ENCODE measurements at regions not wholly inside any gene's neighbourhood (a gene's known extent, or its start where the extent isn't known, plus 50 kb on each side); places are given as distances from the start of the nearest gene placed in this dataset.
"Not testable (repeated sequence)": the region's sequence is repeated elsewhere in the genome, so short reads cannot be mapped to it uniquely, and the experiment has no call there.

DNA sequence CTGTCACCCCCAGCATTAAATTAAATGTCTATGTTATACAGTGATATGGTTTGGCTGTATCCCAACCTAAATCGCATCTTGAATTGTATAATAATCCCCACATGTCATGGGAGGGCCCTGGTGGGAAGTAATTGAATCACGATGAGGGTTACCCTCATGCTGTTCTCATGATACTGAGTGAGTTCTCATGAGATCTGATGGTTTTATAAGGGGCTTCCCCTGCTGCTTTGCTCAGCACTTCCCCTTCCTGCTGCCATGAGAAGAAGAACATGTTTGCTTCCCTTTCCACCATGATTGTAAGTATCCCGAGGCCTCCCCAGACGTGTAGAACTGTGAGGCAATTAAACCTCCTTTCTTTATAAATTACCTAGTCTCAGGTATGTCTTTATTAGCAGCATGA is 445.7 kb downstream of the MRPL39 start:
- TF ChIP-seq POLR2A (IDR thresholded peaks at IDR 0.05) (no peak), POLR2AphosphoS5 (IDR thresholded peaks at IDR 0.05) (no peak), EP300 (IDR thresholded peaks at IDR 0.05) (no peak)
- TF ChIP-seq, protein P1, sequence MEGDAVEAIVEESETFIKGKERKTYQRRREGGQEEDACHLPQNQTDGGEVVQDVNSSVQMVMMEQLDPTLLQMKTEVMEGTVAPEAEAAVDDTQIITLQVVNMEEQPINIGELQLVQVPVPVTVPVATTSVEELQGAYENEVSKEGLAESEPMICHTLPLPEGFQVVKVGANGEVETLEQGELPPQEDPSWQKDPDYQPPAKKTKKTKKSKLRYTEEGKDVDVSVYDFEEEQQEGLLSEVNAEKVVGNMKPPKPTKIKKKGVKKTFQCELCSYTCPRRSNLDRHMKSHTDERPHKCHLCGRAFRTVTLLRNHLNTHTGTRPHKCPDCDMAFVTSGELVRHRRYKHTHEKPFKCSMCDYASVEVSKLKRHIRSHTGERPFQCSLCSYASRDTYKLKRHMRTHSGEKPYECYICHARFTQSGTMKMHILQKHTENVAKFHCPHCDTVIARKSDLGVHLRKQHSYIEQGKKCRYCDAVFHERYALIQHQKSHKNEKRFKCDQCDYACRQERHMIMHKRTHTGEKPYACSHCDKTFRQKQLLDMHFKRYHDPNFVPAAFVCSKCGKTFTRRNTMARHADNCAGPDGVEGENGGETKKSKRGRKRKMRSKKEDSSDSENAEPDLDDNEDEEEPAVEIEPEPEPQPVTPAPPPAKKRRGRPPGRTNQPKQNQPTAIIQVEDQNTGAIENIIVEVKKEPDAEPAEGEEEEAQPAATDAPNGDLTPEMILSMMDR (IDR thresholded peaks at IDR 0.05), result no peak
- WGBS, 2 donors, result 75 to 77% methylated on average over 4 of the region's 4 CpGs
- H3K4me1 ChIP-seq, result no peaks in the 10 kb centered on the region
- no peaks in the 10 kb centered on the region for H3K36me3 ChIP-seq
- H3K4me3 ChIP-seq, result no peak overlapping the region
- no peak for ATAC-seq (ENCODE audit: low FRiP score in 2 of 2)
- DNase-seq, result no peak
- H3K27ac ChIP-seq, result no peak overlapping the region
- H3K27me3 ChIP-seq, result no peaks in the 10 kb centered on the region
- no peaks in the 10 kb centered on the region for H3K9me3 ChIP-seq

DNA sequence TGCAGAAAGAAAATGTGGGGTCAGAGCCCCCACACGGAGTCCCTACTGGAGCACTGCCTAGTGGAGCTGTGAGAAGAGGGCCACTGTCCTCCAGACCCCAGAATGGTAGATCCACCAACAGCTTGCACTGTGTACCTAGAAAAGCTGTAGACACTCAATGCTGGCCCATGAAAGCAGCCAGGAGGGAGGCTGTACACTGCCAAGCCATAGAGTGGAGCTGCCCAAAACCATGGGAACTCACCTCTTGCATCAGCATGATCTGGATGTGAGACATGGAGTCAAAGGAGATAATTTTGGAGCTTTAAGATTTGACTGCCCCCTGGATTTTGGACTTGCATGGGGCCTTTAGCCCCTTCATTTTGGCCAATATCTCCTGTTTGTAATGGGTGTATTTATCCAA is 452.3 kb downstream of the MRPL39 start:
- H3K27ac ChIP-seq; DNase-seq; ATAC-seq (ENCODE audit: low FRiP score in 2 of 2); H3K4me3 ChIP-seq; H3K27me3 ChIP-seq; H3K36me3 ChIP-seq; H3K4me1 ChIP-seq; H3K9me3 ChIP-seq: not testable (repeated sequence)
- 0 to 73% methylated on average over 1 of the region's 1 CpG for WGBS, 2 donors

DNA sequence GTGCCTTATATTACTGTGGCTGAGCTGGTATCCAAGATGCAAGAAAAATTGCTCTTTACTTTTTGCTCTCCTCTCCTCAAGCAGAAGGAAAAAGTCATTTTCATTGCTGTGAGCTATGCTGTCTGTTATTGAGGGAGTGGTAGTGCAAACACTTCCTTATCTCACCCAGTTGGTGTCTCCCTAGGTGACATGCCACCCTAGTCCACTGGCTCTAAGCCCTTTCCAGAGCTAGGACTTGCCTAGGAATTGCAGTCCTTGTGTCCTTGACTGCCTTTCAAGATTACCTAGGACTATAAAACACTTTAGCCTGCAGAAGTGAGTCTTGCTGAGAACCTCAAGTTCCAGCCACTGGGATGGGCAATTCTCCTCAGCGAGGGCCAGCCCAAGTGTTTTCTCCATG is 458.3 kb downstream of the MRPL39 start:
- H3K36me3 ChIP-seq, result no peaks in the 10 kb centered on the region
- DNase-seq (no peak), ATAC-seq (ENCODE audit: low FRiP score in 2 of 2) (no peak)
- H3K4me3 ChIP-seq, result no peak overlapping the region
- WGBS, 2 donors, result 80% methylated on average over 1 of the region's 1 CpG; no CpG with 5 or more reads in 1 of the 2 donors
- H3K4me1 ChIP-seq, result no peaks in the 10 kb centered on the region
- H3K27me3 ChIP-seq, result no peaks in the 10 kb centered on the region
- no peak overlapping the region for H3K27ac ChIP-seq
- H3K9me3 ChIP-seq, result no peaks in the 10 kb centered on the region
- TF ChIP-seq, protein P1 (IDR thresholded peaks at IDR 0.05), result no peak
- TF ChIP-seq POLR2A (IDR thresholded peaks at IDR 0.05), result no peak
- no peak for TF ChIP-seq EP300 (IDR thresholded peaks at IDR 0.05)
- no peak for TF ChIP-seq POLR2AphosphoS5 (IDR thresholded peaks at IDR 0.05)

DNA sequence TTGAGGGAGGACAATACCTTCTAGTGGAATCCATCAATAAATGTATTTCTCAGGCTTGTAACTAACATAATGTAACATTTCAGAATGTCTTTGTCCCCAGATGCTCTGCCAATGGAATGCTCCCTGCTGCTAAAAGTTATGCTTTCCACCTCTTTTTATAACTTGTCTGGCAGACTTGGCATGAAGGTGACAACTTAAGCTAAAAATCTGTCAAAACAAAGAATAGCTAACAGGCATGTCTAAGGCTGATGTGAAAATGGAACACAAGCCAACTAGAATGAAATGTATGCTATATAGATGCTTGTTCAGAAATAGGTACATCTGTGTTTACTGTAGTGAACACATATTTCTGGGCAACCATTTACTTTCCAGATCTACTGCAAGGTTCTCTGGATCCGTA is 467.9 kb downstream of the MRPL39 start:
- no peak for ATAC-seq (ENCODE audit: low FRiP score in 2 of 2)
- no peaks in the 10 kb centered on the region for H3K4me1 ChIP-seq
- no peaks in the 10 kb centered on the region for H3K36me3 ChIP-seq
- DNase-seq, result no peak
- no peaks in the 10 kb centered on the region for H3K27me3 ChIP-seq
- 70 to 78% methylated on average over 1 of the region's 1 CpG for WGBS, 2 donors
- no peaks in the 10 kb centered on the region for H3K9me3 ChIP-seq
- no peak for TF ChIP-seq POLR2AphosphoS5 (IDR thresholded peaks at IDR 0.05)
- TF ChIP-seq EP300 (IDR thresholded peaks at IDR 0.05), result no peak
- TF ChIP-seq, protein P1 (IDR thresholded peaks at IDR 0.05), result no peak
- no peak for TF ChIP-seq POLR2A (IDR thresholded peaks at IDR 0.05)
- H3K27ac ChIP-seq, result no peak overlapping the region
- H3K4me3 ChIP-seq, result no peak overlapping the region

DNA sequence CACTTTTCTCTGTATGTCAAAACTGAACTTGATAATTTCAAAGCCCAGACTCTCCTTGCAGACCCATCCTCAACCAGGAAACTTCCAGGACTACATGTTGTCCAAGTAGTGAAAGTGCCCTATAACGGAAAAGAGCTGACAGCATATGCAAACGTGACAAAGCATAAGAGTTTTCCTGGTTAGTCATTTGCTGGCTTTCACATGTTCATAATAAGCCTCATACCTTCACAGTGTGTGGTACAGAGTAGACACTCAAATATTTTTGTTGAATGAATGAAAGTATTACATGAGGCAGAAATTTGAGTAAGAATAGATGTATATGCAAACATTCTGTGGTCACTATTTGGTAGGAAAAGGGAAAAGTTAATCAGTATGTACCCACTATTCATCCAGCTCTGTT is 473.3 kb downstream of the MRPL39 start:
- H3K9me3 ChIP-seq, result no peaks in the 10 kb centered on the region
- no peaks in the 10 kb centered on the region for H3K27me3 ChIP-seq
- ATAC-seq (ENCODE audit: low FRiP score in 2 of 2) (no peak), DNase-seq (no peak)
- H3K4me3 ChIP-seq, result no peak overlapping the region
- no peaks in the 10 kb centered on the region for H3K36me3 ChIP-seq
- 77 to 88% methylated on average over 2 of the region's 2 CpGs for WGBS, 2 donors
- TF ChIP-seq POLR2A (IDR thresholded peaks at IDR 0.05), result no peak
- no peaks in the 10 kb centered on the region for H3K4me1 ChIP-seq
- no peak overlapping the region for H3K27ac ChIP-seq

DNA sequence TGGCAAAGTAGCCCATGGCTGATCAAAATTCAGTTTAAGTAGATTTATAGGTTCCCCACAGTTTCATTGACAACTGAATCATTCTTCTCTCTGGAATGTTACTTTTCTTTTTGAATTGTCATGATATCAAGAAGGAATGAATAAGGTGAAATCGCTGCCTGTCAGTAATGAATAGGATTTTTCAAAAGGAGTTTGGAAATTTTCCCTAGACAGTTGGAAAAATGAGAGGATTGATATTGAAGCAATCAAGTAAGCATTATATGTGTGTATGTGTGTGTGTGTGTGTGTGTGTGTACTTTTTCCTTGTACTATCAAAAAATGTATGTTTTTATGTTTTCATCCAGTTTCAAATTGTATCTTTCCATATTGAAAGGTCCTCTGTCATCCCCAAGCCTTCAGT is 479.5 kb downstream of the MRPL39 start:
- Histone ChIP-seq H3K4me1 (no peaks in the 10 kb centered on the region), H3K36me3 (no peaks in the 10 kb centered on the region), H3K4me3 (no peak overlapping the region), H3K27ac (no peak overlapping the region), H3K27me3 (no peaks in the 10 kb centered on the region), H3K9me3 (no peaks in the 10 kb centered on the region)
- TF ChIP-seq, protein P1 (IDR thresholded peaks at IDR 0.05), result no peak
- no peak for TF ChIP-seq POLR2A (IDR thresholded peaks at IDR 0.05)
- no peak for TF ChIP-seq POLR2AphosphoS5 (IDR thresholded peaks at IDR 0.05)
- no peak for TF ChIP-seq EP300 (IDR thresholded peaks at IDR 0.05)
- ATAC-seq (ENCODE audit: low FRiP score in 2 of 2) (no peak), DNase-seq (no peak)
- 67 to 76% methylated on average over 1 of the region's 1 CpG for WGBS, 2 donors
